ENCODE measurements at regions not wholly inside any gene's neighbourhood (a gene's known extent, or its start where the extent isn't known, plus 50 kb on each side); places are given as distances from the start of the nearest gene placed in this dataset.
"Not testable (repeated sequence)": the region's sequence is repeated elsewhere in the genome, so short reads cannot be mapped to it uniquely, and the experiment has no call there.

DNA sequence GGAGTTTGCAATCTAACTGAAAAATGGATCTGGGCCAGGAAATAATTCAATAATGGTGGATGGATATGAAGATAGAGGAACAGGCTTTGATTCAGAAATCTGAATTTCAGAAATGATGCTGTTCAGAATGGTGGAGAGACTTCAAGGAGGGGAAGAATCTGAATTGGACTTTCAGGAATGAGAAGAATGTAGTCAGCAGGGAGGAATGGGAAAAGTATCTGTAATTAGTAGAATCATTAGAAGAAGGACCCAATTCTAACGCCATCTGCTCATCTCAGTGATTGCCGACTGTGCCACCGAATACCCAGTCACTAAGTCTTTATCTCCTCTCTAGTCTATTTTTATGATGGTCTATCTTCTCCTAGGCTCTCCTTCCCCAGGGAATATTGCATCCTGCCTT lies 363.2 kb downstream of the GALC start:
- DNase-seq (ENCODE audit: low read depth): no peak

DNA sequence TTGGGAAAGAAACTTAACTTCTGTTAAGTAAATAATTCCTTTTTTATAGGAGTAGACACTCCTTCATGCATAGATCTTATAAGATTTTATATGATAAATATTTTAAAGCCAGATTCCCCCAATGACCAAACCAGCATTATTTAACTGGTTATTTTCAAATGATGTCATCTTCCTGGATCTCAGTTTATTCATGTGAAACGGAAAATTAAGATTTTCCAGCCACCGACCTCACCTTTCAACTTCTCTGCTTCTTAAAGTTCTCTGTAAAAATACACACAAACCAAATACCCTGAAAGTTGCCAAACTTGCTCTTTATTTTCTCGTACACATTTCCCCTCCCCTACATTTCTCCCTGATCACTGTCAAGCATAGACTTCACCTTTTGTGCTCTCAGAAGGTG lies 364.2 kb downstream of the GALC start:
- no peak for DNase-seq (ENCODE audit: low read depth)

DNA sequence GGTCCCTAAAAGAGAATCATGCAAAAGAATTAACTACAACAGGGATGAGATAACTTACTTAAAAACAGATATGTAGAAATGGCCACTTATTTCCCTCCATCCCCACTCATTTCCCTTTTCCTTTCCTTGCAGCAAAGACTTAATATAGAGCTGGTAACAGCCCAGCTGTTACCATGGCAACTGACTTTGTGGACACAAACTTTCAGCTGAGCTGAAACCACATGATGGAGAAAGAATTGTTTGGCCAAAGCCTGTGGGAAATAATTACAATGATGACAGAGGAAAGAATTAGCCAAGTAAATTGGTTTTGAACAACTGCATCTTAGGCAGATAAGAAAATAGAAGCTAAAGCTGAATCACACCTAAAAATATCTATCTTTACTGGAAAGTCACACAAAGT lies 364.9 kb downstream of the GALC start:
- DNase-seq (ENCODE audit: low read depth): no peak

DNA sequence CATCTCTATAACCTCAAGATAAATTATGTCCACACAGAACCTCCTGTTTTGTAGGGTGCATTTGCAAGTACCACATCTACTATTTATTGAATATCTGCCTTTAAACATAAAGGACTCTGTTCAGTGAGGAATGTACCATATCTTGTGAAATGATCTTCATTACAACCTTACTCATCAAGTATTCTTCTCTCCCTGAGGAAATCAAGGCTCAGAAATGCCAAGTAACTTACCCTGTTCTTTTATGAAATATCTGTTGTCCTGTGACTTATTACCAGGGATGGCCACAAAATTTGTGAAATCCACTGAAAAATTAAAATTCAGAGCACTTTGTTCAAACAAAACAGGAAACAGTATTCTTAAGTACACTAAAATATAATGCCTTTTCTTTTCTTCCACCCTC lies 366.7 kb downstream of the GALC start:
- no peak for DNase-seq (ENCODE audit: low read depth)

DNA sequence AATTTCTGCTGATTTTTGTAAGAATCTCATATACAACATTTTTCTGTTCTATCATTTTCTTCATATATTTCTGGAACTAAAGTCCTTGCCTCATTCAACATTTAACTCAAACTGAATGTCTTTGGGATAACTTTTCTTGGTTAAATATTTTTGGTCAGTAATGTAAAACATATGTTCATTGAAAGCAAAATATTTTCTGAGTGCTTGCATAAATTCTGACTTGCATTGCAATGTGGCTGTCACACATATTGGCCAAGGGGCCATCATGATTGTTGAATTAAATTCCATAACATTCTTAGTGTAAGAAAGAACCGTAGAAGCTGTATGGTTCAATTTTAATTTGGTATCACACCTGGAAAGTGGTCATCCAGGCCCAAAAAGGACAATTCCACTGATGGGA lies 369.4 kb downstream of the GALC start:
- DNase-seq (ENCODE audit: low read depth): no peak

DNA sequence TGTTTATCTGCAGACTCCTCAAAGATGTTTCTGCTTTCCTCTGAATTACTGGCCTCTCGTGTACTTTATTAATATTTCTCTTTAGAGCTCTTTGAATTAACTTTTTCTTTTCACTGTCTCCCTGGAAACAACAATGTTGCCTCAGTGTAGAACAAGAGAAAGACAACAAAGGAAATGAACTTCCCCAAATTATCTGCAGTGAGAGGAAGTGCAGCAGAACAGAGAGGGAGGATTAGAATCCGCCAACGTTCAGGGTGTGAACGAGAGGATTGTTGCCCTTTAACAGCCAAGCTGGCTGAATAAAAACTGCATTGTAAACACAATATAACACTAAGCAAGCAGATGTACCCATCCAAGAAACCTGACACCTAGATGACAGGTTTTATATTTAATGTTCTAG lies 375.9 kb downstream of the GALC start:
- DNase-seq (ENCODE audit: low read depth): no peak

DNA sequence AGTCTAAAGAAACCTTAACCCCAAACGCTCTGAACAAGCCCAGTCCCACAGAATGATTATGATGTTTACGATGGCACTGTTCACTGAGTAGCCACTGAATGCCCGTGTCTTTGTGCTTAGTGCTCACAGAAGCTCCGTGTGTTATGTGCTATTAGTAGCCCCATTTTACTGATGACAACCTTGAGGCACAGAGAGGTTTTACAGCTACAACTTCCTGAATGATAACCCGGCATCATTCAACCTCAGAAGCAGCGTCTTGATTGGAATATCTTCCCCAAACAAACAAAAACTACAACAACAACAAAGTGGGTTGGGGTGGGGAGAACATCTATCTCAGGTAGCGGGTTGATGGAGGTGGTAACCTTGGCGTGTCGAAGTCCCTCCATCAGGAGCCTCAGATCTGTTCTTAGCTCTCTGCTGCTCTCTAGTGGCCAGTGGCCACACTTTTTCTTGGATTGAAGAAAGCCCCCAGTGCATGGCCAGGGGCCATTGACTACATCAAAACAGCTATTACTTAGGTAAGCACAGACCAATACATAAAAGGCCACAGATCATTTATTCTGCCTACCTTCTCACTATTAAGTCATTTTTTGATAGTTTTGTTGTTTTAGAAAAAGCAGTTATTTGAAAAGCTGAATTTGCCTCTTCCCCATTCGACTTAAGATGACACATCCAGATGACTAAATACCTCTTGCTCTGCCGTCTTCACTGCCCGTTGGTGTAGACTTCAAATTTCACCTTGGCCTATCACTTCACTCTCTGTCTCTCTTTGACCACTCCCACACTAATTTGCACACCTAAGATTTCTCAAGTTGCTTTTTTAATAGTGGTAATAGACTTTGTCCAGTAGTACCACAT lies 376.9 kb downstream of the GALC start:
- peak; percentile 4 for DNase-seq (ENCODE audit: low read depth)

DNA sequence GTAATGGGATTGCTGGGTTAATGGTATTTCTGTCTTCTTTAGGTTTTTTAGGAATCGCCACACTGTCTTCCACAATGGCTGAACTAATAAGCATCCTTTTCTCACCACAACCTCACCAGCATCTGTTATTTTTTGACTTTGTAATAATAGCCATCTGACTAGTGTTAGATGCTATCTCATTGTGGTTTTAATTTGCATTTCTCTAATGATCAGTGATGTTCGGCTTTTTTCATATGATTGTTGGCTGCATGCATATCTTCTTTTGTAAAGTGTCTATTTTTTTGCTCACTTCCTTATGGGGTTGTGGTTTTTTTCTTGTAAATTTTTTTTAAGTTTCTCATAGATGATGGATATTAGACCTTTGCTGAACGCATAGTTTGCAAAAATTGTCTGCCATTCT lies 377.9 kb downstream of the GALC start:
- no peak for DNase-seq (ENCODE audit: low read depth)

DNA sequence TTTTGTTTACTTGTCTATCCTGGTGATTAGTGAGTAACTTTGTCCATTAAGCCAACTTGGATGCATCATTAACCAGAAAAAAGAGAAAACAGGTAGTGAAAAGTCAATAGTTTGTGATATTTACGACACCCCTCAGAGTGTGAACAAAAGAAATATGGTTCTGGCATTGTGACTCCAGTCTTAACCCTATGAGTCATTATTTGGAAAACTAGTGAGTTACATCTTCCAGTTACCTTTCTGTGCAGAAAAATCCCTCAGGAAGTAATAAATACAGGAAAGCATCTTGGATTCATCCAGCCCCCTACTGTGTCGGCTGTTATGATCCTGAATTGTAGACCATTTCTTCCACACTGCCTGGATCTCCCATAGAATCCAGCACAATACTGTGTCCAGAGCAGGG lies 379.1 kb downstream of the GALC start:
- DNase-seq (ENCODE audit: low read depth): no peak

DNA sequence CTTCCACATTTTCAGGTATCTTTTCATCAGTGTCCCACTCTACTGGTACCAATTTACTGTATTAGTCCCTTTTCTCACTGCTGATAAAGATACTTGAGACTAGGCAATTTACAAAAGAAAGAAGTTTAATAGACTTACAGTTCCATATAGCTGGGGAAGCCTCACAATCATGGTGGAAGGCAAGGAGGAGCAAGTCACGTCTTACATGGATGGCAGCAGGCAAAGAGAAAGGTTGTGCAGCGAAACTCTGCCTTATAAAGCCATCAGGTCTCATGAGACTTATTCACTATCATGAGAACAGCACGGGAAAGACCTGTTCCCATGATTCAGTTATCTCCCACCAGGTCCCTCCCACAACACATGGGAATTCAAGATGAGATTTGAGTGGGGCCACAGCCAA lies 385.9 kb downstream of the GALC start:
- not testable (repeated sequence) for DNase-seq (ENCODE audit: low read depth)

DNA sequence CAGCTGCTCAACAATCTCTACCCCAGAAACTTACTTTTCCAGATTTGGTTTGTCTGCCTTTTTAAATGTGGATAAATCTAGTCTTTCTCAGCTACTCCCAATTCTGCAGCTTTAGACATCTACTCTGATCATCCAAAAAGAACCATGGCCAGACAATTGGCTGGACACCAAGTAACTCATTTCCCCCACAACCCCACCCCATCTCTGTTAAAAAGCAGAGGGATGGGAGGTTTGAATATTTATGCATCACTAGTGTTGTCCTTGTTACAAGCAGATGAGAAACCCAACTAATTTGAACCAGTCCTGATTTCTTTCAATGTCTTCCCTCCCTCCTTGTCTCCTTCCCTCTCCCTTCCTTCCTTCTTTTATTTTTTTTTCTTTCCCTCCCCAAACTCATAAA lies 391.9 kb downstream of the GALC start:
- no peak for DNase-seq (ENCODE audit: low read depth)

DNA sequence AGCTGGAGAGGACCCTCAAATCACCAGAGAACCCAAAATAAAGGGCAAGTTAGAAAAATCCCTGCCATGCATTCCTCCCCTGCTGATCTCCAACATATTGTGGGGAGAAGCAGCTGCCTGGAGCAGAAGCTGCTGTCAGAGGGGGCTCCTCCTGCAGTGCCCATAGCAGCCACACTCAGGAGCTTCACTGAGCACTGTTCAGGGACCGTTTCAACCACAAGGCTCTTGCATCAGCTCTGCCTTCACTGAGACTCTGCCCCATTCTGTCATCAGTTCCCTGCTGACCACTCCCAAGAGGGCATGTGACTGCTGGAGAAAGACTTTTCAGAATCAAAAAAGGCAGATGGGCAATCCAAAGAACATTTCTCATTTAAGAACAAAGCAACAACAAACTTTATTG lies 392.7 kb downstream of the GALC start:
- no peak for DNase-seq (ENCODE audit: low read depth)

DNA sequence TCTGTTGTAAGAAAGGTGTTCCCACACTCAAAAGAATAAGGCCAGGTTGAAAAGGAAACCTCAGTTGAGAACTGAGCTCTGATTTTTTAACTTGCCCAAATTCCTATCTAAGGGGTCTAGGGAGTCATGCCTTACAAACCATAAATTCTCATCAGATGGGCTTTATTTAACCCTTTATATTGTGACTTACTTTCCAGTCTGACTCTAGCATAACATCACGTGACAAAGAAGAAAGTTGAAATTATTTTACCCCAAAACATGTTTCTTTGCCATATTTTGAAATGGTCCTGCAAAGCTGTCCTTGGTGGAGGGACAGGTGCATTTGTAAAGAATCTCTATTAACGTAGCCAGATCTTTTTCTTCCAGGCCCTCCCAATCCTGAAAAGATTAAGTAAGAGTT lies 411.7 kb downstream of the GALC start:
- DNase-seq (ENCODE audit: low read depth): no peak

DNA sequence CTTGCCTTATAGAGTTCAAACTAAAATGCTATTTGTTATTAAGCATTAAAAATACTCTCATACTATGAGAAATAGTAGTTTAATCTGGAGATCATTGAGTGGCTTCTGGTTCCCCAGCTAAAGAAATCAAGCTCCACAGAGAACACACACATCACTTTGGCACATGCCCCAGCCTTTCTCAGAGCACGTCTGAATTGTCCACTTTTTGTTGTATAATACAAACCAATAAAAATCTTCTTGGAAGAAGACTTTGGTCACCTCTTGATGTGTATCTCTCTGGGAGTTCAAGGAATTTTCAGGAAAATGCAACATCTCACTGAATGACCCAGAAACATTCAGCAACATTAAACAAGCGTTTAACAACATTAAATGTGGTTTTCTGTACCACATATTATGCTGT lies 413.9 kb downstream of the GALC start:
- DNase-seq (ENCODE audit: low read depth): no peak

DNA sequence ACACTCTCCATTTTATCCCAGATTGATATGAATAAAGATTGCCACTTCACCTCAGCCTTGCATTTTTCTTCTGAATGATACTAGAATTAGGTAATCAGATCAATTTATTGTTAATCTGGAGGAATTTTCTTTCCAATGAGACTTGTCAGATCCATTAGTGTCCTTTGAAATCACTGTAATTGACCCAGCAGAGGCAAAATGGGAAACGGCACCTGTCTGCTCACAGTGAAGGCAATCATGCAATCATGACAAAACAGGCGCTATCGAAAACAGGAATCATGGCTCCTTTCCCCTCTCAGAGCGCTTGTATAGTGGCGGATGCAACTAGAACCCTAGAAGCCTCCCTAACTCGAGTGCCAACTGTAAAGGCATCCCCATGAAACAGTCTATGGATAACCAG lies 417.6 kb downstream of the GALC start:
- DNase-seq (ENCODE audit: low read depth): no peak

DNA sequence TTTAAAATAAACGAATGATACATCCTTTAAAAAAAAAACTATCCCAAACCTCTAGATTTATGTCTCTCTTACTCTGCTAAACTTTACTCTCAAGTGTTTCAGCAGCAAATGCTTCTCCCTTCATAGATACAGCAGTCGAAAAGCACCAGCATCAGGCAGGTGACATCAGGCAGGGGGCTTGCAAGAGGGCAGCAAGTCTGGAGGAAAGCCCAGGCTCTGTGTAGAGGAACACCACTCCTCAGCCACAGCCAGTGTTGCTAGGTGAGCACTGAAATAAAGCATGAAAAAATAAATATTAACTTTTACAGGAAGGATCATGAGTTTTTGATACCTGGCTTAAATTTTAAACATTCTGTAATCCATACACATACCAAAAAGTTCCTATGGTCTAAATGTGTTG lies 419.4 kb downstream of the GALC start:
- no peak for DNase-seq (ENCODE audit: low read depth)

DNA sequence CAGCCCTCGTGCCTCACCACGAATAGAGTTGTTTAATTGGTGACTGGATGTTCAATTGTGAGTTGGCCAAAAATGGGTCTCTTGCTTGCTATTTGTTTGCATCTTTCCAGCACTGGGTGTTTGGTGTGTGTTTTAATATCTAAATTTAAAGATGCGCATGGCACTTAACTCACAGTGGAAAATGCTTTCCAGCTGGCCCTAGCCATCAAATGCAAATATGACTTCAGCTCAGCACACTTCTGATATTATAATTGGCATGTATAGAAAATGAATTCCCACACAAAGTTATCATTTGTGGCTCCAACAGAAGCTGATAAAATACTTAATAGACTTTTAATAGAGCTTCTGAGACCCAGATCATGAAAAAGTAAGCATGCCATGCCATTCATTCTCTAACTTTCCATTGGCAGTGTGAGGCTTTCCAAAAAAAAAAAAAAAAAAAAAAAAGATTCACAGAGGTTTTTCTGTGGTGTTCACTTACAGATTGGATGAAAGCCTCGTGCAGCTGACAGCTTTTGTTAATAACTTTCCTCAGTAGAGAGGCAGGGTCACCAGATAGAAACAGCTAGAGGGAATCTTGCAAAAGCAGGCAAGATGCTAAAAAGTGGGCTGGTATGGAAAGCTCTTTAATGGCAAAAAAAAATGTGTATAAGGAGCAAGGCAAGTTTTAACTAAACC lies 425.2 kb downstream of the GALC start:
- no peak for DNase-seq (ENCODE audit: low read depth)

DNA sequence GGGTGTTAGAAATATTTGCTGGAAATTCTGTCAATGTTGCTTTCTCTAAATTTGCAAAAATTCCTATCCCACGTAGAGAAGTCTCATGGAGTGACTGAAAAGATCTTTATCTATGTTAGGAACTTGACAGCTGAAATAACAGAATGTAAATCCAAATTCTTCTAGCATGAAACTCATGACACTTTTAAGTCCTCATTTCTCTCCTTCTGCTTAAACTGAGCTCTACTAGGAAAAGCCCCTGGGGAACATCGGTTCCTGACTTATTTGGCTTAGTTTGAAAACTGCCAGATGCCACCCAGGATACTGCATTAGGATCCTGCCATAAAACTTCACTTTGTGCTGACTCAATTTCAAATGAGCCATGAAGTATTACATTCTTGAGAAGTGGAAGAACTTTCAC lies 426.0 kb downstream of the GALC start:
- no peak for DNase-seq (ENCODE audit: low read depth)

DNA sequence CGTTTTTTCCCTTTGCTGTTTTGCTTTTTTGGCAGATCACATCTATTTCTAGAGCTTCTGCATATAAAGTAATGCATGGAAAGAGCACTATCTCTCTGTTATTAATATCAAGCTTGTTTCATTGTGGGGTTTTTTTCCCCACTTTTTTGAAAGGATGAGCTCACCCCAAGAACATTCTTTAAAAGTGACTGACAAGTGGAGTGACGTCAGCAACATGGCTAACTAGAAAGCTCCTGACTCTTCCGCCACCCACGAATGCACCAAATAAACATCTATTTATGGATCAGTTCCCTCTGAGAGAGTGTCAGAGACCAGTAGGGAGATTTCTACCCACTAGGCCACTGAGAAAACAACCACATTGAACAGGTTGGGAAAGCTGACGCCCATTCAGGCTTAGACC lies 445.4 kb downstream of the GALC start:
- no peak for DNase-seq (ENCODE audit: low read depth)

DNA sequence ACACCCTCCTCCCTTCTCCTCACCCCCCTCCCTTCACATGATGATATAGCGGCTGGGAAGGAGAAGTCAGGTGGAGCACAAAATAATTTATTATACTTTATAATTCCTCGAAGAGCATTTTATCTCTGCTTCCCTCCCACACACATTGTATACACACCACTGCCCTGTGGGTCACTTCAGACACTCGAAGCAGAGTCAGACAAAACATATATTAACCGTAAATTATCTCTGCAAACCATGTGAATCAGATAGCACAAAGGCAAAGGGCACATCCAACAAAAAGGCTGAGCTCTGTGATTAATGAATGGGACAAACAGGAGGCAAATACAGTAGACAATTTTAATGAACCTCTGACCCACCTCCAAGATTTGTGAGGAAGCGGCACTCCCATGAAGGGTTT lies 450.7 kb downstream of the GALC start:
- DNase-seq (ENCODE audit: low read depth): no peak

DNA sequence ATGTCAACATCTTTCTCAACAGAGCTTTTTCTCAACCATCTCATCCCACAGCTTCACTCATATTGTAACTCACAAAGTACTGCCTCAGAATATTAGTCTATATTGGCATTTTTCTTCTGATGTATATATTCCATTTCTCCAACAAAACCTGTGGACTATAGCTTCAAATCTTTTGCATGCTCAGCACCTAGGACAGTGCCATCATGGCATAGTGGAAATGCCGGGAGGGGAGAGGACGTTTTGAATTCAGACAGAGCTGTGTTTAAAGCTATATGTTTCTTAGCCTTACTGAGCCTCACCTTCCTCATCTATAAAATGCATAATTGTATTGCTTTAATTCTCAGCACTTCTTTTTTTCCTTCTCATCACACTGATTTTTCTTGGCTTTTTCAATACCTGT lies 452.6 kb downstream of the GALC start:
- DNase-seq (ENCODE audit: low read depth): no peak

DNA sequence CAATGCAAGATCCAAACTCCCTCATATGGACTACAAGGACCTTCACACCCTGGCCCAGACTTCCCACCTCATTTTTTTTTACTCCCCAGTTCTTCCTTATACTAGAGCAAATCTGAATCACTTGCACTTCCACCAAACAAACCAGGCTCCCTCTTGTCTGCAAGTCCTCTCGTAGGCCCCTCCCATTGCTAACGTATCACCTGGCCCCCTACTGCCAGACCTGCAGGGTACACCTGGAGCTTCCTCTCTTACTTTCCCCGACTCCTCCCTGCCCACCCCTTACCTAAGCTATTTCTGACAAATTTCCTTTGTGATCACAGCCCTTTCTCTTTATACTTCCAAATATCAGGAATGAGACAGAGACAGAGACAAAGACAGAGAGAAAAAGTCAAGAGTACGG lies 463.9 kb downstream of the GALC start:
- no peak for DNase-seq (ENCODE audit: low read depth)

DNA sequence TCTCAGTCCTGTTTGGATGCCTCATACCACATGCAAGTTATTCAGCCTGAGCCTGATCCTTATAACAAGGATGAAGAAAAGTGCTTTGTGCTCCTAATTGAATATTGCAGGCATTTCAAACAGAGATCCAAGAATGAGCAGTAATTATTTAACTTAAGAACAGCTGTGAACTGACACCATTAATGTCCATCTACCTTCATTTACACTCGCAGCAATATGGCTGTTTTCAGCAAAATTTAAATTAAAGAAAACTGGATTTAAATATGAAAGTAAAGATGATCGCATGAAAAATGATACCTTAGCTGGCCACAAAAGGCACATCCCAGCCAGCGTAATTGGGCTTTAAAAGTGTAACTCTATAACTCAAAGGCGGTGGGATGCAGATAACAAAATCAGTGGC lies 466.3 kb downstream of the GALC start:
- no peak for DNase-seq (ENCODE audit: low read depth)

DNA sequence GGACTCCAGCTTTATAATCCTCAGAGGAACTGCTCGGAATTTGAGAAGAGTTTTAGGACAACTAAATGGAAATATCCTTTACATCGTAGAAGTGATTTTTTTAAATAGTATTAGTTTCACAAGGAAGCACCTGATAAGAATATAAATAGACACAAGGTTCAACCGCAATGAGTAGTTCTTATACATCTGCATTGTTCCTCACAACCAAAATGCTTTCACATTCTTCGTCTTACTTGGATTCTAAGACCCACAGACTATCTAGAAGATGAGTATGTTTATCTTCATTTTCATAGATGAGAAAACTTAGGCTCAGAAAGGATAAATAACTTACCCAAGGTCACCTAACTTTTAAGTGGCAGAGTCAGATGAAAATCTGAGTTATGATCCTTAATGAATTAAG lies 469.0 kb downstream of the GALC start:
- DNase-seq (ENCODE audit: low read depth): no peak

Data from non-pigmented ciliary epithelial cell (primary cell).